ENCODE measurements at regions not wholly inside any gene's neighbourhood (a gene's known extent, or its start where the extent isn't known, plus 50 kb on each side); places are given as distances from the start of the nearest gene placed in this dataset.

DNA sequence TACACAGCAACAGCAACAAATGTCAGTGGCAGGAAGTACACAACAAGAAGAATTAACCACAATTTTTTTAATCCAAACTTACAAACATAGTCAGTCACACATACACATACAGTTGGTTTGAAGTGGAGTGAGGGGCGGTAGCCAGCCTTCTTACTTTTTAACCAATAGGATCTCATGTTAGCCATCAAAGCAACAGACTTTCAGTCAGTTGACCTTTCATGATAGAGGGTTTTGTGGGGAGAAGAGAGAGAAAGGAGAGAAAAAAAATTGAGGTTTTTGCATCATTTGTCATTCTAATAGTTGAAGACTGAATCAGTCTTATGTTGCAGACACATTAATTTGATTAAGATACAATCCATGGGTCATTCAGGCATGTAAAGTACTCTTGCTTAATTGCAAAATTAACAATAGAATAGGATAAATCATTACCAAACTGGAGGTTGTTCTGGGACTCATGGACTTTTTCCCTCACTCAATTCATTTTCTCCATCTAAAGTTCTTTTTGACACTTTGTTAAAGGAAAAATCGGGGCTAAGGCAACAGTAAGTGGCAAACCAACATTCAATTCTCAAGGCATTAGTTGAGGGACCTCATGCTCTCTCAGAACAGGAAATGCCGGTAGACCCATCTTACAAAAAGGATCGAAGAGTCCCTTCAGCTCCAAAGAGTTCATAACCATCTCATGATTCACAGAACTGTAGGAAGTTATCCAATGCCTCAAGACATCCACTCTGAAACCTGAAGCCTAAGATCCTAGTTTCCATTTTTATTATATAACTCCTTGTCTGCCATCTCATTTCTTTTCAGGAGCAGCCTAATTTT, 159.5 kb upstream of the LPP start:
- TF ChIP-seq, protein P1, sequence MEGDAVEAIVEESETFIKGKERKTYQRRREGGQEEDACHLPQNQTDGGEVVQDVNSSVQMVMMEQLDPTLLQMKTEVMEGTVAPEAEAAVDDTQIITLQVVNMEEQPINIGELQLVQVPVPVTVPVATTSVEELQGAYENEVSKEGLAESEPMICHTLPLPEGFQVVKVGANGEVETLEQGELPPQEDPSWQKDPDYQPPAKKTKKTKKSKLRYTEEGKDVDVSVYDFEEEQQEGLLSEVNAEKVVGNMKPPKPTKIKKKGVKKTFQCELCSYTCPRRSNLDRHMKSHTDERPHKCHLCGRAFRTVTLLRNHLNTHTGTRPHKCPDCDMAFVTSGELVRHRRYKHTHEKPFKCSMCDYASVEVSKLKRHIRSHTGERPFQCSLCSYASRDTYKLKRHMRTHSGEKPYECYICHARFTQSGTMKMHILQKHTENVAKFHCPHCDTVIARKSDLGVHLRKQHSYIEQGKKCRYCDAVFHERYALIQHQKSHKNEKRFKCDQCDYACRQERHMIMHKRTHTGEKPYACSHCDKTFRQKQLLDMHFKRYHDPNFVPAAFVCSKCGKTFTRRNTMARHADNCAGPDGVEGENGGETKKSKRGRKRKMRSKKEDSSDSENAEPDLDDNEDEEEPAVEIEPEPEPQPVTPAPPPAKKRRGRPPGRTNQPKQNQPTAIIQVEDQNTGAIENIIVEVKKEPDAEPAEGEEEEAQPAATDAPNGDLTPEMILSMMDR (IDR thresholded peaks at IDR 0.05): no peak
- TF ChIP-seq ZSCAN20 (CRISPR knock-in tag; IDR thresholded peaks at IDR 0.05) (no peak), PHF8 (IDR thresholded peaks at IDR 0.05; ENCODE audit: borderline replicate concordance, low read depth) (no peak), POLR2A (IDR thresholded peaks at IDR 0.05; ENCODE audit: low read length) (no peak), EP300 (IDR thresholded peaks at IDR 0.05) (no peak), BHLHE40 (IDR thresholded peaks at IDR 0.05; ENCODE audit: low read depth, low read length) (no peak), SMC3 (IDR thresholded peaks at IDR 0.05) (no peak), MAFK (IDR thresholded peaks at IDR 0.05; ENCODE audit: partially characterized antibody) (no peak), JUN (IDR thresholded peaks at IDR 0.05) (no peak), JUNB (IDR thresholded peaks at IDR 0.05) (no peak), FOSL2 (IDR thresholded peaks at IDR 0.05) (no peak), FOSL2 (CRISPR knock-in tag; IDR thresholded peaks at IDR 0.05) (no peak)
- TF ChIP-seq, protein P2, sequence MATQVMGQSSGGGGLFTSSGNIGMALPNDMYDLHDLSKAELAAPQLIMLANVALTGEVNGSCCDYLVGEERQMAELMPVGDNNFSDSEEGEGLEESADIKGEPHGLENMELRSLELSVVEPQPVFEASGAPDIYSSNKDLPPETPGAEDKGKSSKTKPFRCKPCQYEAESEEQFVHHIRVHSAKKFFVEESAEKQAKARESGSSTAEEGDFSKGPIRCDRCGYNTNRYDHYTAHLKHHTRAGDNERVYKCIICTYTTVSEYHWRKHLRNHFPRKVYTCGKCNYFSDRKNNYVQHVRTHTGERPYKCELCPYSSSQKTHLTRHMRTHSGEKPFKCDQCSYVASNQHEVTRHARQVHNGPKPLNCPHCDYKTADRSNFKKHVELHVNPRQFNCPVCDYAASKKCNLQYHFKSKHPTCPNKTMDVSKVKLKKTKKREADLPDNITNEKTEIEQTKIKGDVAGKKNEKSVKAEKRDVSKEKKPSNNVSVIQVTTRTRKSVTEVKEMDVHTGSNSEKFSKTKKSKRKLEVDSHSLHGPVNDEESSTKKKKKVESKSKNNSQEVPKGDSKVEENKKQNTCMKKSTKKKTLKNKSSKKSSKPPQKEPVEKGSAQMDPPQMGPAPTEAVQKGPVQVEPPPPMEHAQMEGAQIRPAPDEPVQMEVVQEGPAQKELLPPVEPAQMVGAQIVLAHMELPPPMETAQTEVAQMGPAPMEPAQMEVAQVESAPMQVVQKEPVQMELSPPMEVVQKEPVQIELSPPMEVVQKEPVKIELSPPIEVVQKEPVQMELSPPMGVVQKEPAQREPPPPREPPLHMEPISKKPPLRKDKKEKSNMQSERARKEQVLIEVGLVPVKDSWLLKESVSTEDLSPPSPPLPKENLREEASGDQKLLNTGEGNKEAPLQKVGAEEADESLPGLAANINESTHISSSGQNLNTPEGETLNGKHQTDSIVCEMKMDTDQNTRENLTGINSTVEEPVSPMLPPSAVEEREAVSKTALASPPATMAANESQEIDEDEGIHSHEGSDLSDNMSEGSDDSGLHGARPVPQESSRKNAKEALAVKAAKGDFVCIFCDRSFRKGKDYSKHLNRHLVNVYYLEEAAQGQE (IDR thresholded peaks at IDR 0.05): no peak
- TF ChIP-seq, protein P3, sequence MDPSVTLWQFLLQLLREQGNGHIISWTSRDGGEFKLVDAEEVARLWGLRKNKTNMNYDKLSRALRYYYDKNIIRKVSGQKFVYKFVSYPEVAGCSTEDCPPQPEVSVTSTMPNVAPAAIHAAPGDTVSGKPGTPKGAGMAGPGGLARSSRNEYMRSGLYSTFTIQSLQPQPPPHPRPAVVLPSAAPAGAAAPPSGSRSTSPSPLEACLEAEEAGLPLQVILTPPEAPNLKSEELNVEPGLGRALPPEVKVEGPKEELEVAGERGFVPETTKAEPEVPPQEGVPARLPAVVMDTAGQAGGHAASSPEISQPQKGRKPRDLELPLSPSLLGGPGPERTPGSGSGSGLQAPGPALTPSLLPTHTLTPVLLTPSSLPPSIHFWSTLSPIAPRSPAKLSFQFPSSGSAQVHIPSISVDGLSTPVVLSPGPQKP (IDR thresholded peaks at IDR 0.05; ENCODE audit: low read depth, low read length): no peak

Measured in A549 (cell line).